RWPE1 (cell line): ENCODE measurements at regions not wholly inside any gene's neighbourhood (a gene's known extent, or its start where the extent isn't known, plus 50 kb on each side); places are given as distances from the start of the nearest gene placed in this dataset.

Experiments used
- CTCF ChIA-PET: fragments of 350-600 bp; sonication (Branson Sonifier 250); formaldehyde crosslinking; extraction: SDS; loops from one replicate; lab custom pipeline; 2021; lab: Yijun Ruan, JAX
- POLR2A ChIA-PET: fragments of 400-600 bp; formaldehyde crosslinking; extraction: SDS; loops from one replicate; lab custom pipeline; 2020; ENCODE audit warnings: antibody characterized with exemption; ENCODE audit not compliant: low non-redundant PET; lab: Yijun Ruan, JAX
- DNase-seq: peaks from one replicate; pipeline ENCODE4 v3.0.0; 2012; ENCODE audit warnings: low spot score
- H3K27ac ChIP-seq: fragments of 450-650 bp; 2 replicates; pipeline ENCODE4 v1.5.1; 2017
- CTCF ChIP-seq: fragments of 450-650 bp; conservative IDR thresholded peaks from 2 replicates; pipeline ENCODE4 v1.5.1; 2017; ENCODE audit warnings: low read depth, mild to moderate bottlenecking

- POLR2A ChIA-PET = no interaction called here
- CTCF ChIA-PET = no interaction called here
- TF ChIP-seq CTCF = no peak
Measured at GRCh38 chr6:142696123-142697000, 248.6 kb downstream of the HIVEP2 start.

GRCh38 chr6:142697001-142697335, 248.0 kb downstream of the HIVEP2 start:
- H3K27ac ChIP-seq = peak overlapping the region; percentile 47
- ChIA-PET CTCF (interaction anchor here (0.6 kb wide), 1 partner anchor 752 kb away, joined by 4 read pairs; no protein-coding TSS in a partner anchor), POLR2A (no interaction called here)
- no peak for DNase-seq
- TF ChIP-seq CTCF = no peak

More at GRCh38 chr6:142696123-142697000, 248.6 kb downstream of the HIVEP2 start:
- H3K27ac ChIP-seq = peak overlapping the region; percentile 47
- no peak for DNase-seq

GRCh38 chr6:142697922-142698321, 247.1 kb downstream of the HIVEP2 start:
- ChIA-PET POLR2A (no interaction called here), CTCF (interaction anchor here (0.6 to 1.1 kb wide), 4 partner anchors 25 to 223 kb away, joined by 3 to 4 read pairs (median 4); no protein-coding TSS in a partner anchor)
- no peak for DNase-seq
- TF ChIP-seq CTCF = no peak
- H3K27ac ChIP-seq = no peak overlapping the region

GRCh38 chr6:142698751-142699150, 246.2 kb downstream of the HIVEP2 start:
- TF ChIP-seq CTCF = no peak
- no peak overlapping the region for H3K27ac ChIP-seq
- DNase-seq = no peak
- POLR2A ChIA-PET = no interaction called here
- CTCF ChIA-PET = interaction anchor here (0.5 to 1.1 kb wide), 3 partner anchors 24 to 1221 kb away, joined by 3 to 4 read pairs (median 3); no protein-coding TSS in a partner anchor

GRCh38 chr6:142699391-142699790, 245.6 kb downstream of the HIVEP2 start:
- ChIA-PET CTCF (interaction anchor here (0.5 to 0.7 kb wide), 3 partner anchors 12 to 1221 kb away, joined by 3 read pairs; no protein-coding TSS in a partner anchor), POLR2A (no interaction called here)
- no peak overlapping the region for H3K27ac ChIP-seq
- DNase-seq = no peak
- no peak for TF ChIP-seq CTCF

GRCh38 chr6:142700032-142700431, 244.9 kb downstream of the HIVEP2 start:
- no peak for TF ChIP-seq CTCF
- POLR2A ChIA-PET = no interaction called here
- CTCF ChIA-PET = interaction anchor here (0.6 kb wide), 1 partner anchor 11 kb away, joined by 6 read pairs; no protein-coding TSS in a partner anchor
- no peak overlapping the region for H3K27ac ChIP-seq
- no peak for DNase-seq
